ENCODE measurements at regions not wholly inside any gene's neighbourhood (a gene's known extent, or its start where the extent isn't known, plus 50 kb on each side); places are given as distances from the start of the nearest gene placed in this dataset.

GRCh38 chr13:97582170-97582569, 148.2 kb downstream of the RAP2A start:
- H3K36me3 ChIP-seq = no peaks in the 10 kb centered on the region
- no peaks in the 10 kb centered on the region for H3K27me3 ChIP-seq
- TF ChIP-seq, protein P1, sequence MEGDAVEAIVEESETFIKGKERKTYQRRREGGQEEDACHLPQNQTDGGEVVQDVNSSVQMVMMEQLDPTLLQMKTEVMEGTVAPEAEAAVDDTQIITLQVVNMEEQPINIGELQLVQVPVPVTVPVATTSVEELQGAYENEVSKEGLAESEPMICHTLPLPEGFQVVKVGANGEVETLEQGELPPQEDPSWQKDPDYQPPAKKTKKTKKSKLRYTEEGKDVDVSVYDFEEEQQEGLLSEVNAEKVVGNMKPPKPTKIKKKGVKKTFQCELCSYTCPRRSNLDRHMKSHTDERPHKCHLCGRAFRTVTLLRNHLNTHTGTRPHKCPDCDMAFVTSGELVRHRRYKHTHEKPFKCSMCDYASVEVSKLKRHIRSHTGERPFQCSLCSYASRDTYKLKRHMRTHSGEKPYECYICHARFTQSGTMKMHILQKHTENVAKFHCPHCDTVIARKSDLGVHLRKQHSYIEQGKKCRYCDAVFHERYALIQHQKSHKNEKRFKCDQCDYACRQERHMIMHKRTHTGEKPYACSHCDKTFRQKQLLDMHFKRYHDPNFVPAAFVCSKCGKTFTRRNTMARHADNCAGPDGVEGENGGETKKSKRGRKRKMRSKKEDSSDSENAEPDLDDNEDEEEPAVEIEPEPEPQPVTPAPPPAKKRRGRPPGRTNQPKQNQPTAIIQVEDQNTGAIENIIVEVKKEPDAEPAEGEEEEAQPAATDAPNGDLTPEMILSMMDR (IDR thresholded peaks at IDR 0.05) = no peak
- no peak for TF ChIP-seq POLR2A (IDR thresholded peaks at IDR 0.05)
- no peak overlapping the region for H3K4me3 ChIP-seq
- no peak overlapping the region for H3K27ac ChIP-seq
- H3K9me3 ChIP-seq = no peaks in the 10 kb centered on the region
- H3K4me1 ChIP-seq = no peaks in the 10 kb centered on the region
- DNase-seq = no peak

- Histone ChIP-seq H3K27me3 (no peaks in the 10 kb centered on the region), H3K27ac (no peak overlapping the region), H3K4me3 (no peak overlapping the region), H3K9me3 (no peaks in the 10 kb centered on the region), H3K4me1 (no peaks in the 10 kb centered on the region), H3K36me3 (no peaks in the 10 kb centered on the region)
- no peak for TF ChIP-seq POLR2A (IDR thresholded peaks at IDR 0.05)
- TF ChIP-seq, protein P1 (IDR thresholded peaks at IDR 0.05) = no peak
- DNase-seq = no peak
Measured at GRCh38 chr13:97583907-97584497, 150.0 kb downstream of the RAP2A start.

DNA sequence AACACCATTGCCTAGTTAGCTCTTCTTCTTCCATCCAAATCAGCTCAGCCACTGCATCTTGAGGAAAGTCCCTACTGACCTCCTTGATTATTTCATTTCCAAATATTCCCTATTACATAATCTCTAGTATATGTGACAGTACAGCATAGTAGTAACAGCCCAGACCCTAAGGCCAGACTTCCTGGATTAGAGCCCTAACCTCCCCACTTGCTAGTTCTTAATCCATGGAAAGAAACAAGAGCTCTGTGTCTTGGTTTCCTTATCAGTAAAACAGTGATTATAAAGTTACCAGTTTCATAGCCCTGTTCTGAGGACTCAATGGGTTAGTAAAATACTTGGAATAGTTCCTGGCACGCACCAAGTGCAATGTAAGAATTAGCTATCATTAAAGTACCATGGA, 153.0 kb downstream of the RAP2A start:
- TF ChIP-seq, protein P1 (IDR thresholded peaks at IDR 0.05) = no peak
- no peak for TF ChIP-seq POLR2A (IDR thresholded peaks at IDR 0.05)
- Histone ChIP-seq H3K4me3 (no peak overlapping the region), H3K27ac (no peak overlapping the region), H3K27me3 (no peaks in the 10 kb centered on the region), H3K36me3 (no peaks in the 10 kb centered on the region), H3K9me3 (no peaks in the 10 kb centered on the region), H3K4me1 (no peaks in the 10 kb centered on the region)
- DNase-seq = no peak

- no peaks in the 10 kb centered on the region for H3K9me3 ChIP-seq
- no peaks in the 10 kb centered on the region for H3K4me1 ChIP-seq
- TF ChIP-seq POLR2A (IDR thresholded peaks at IDR 0.05) = no peak
- TF ChIP-seq, protein P1 (IDR thresholded peaks at IDR 0.05) = no peak
- no peak for DNase-seq
- H3K4me3 ChIP-seq = no peak overlapping the region
- H3K27me3 ChIP-seq = no peaks in the 10 kb centered on the region
- no peaks in the 10 kb centered on the region for H3K36me3 ChIP-seq
- H3K27ac ChIP-seq = no peak overlapping the region
Measured at GRCh38 chr13:97588993-97589392, 155.0 kb downstream of the RAP2A start.

GRCh38 chr13:97600458-97601075, 166.6 kb downstream of the RAP2A start:
- no peak overlapping the region for H3K27ac ChIP-seq
- no peak for DNase-seq
- no peak overlapping the region for H3K4me3 ChIP-seq
- no peaks in the 10 kb centered on the region for H3K9me3 ChIP-seq
- H3K36me3 ChIP-seq = no peaks in the 10 kb centered on the region
- TF ChIP-seq, protein P1 (IDR thresholded peaks at IDR 0.05) = no peak
- no peak for TF ChIP-seq POLR2A (IDR thresholded peaks at IDR 0.05)
- H3K4me1 ChIP-seq = no peaks in the 10 kb centered on the region
- no peaks in the 10 kb centered on the region for H3K27me3 ChIP-seq
